RWPE2 (cell line): ENCODE measurements at regions not wholly inside any gene's neighbourhood (a gene's known extent, or its start where the extent isn't known, plus 50 kb on each side); places are given as distances from the start of the nearest gene placed in this dataset.
A peak's percentile ranks its signal among the peaks of the same experiment; 100 is the strongest.

ENCODE experiments used
- ATAC-seq: fragments of 200-7000 bp; cut with Tn5 transposase; 3 replicates; pipeline ENCODE4 v1.9.1; 2021; ENCODE audit warnings: low read depth
- DNase-seq: peaks from one replicate; pipeline ENCODE4 v3.0.0-alpha.2; 2020; ENCODE audit warnings: low spot score
- H3K27ac ChIP-seq: fragments of 450-650 bp; 2 replicates; pipeline ENCODE4 v1.5.1; 2017; ENCODE audit warnings: mild to moderate bottlenecking; ENCODE audit not compliant: poor library complexity, severe bottlenecking
- H3K27me3 ChIP-seq: fragments of 250-450 bp; sonication (Bioruptor Pico); 2 replicates; pipeline ENCODE4 v1.5.1; 2021; ENCODE audit warnings: mild to moderate bottlenecking, moderate library complexity; ENCODE audit not compliant: insufficient read depth, poor library complexity, severe bottlenecking
- H3K36me3 ChIP-seq: fragments of 250-450 bp; sonication (Bioruptor Pico); 2 replicates; pipeline ENCODE4 v1.5.1; 2020; ENCODE audit warnings: low read depth, mild to moderate bottlenecking, moderate library complexity
- H3K4me1 ChIP-seq: fragments of 250-450 bp; sonication (Bioruptor Pico); 2 replicates; pipeline ENCODE4 v1.5.1; 2021; ENCODE audit warnings: mild to moderate bottlenecking, moderate library complexity; ENCODE audit not compliant: insufficient read depth, poor library complexity, severe bottlenecking
- H3K4me3 ChIP-seq: fragments of 250-450 bp; sonication (Bioruptor Pico); 2 replicates; pipeline ENCODE4 v1.5.1; 2021; ENCODE audit warnings: mild to moderate bottlenecking, moderate library complexity; ENCODE audit not compliant: severe bottlenecking
- H3K9me3 ChIP-seq: fragments of 250-450 bp; sonication (Bioruptor Pico); 2 replicates; pipeline ENCODE4 v1.5.1; 2021; ENCODE audit warnings: mild to moderate bottlenecking, moderate library complexity; ENCODE audit not compliant: severe bottlenecking
- CTCF ChIP-seq: fragments of 450-650 bp; IDR thresholded peaks from one replicate; pipeline ENCODE4 v1.5.1; 2017; ENCODE audit warnings: mild to moderate bottlenecking, moderate library complexity; ENCODE audit not compliant: poor library complexity, severe bottlenecking

DNA sequence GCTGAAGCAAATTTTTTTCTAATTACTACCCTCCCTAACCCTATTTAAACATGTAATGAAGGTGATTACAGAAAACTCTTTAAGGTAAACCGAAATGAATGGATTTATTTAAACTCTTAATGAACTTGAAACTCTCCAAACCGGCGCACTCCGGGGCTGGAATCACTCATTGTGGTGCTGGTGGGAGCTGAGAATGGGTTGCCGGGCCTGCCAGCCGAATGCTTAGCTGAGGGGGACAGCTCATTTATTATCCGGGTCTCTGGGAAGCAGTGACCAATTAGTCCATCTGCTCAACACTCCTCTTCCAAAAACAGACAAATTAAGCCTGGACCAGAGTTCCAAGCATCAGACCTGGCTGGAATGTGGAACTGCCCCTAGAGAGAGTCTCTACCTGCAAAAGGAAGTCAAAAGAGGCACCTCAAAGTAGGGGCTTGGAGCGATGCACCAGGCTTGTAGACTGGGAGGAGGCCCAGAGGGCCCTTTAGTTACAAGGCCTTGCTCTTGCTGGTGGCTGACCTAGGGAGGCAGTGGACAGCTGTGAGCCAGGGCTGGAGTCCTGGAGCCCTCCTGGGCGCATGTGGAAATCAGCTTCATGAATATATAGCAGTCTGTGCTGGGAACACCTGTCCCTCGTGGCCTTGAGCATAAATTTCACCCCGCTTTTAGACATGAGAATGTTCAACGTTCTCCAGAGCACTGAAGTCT, 320.7 kb downstream of the AJAP1 start:
- H3K4me3 ChIP-seq: no peak overlapping the region
- TF ChIP-seq CTCF: no peak
- no peaks in the 10 kb centered on the region for H3K9me3 ChIP-seq
- H3K27ac ChIP-seq: no peak overlapping the region
- no peaks in the 10 kb centered on the region for H3K36me3 ChIP-seq
- H3K27me3 ChIP-seq: no peaks in the 10 kb centered on the region
- ATAC-seq (no peak), DNase-seq (no peak)
- no peaks in the 10 kb centered on the region for H3K4me1 ChIP-seq

- no peak for ATAC-seq
- DNase-seq: no peak
Observed at GRCh38 chr1:4973341-4973740, 318.9 kb downstream of the AJAP1 start.

DNA sequence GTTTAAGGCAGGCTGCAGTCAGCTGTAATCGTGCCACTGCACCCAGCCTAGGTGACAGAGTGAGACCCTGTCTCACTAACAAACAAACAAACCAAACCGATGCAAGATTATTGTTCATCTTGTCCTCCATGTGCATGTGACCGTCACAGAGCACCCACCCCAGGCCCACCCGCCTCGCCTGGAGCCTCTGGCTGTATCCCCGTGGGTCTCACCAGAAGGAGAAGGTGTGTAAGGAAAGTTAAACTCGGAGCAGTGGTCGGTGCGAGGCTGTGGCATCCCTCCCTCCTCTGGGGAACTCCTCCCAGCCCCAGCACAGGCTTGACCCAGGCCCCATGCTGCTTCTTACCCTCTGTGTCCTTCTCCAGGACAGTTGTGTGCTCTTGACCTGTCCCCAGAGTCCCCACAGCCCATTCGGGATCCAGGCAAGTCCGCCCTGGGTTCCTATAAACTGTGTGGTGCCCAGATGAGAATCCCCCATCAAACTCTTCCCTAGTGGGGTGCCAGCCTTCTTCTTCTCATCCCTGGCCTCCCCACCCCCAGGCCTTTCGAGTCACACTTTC, 318.4 kb downstream of the AJAP1 start:
- Histone ChIP-seq H3K27ac (no peak overlapping the region), H3K36me3 (no peaks in the 10 kb centered on the region), H3K9me3 (no peaks in the 10 kb centered on the region), H3K4me1 (no peaks in the 10 kb centered on the region), H3K4me3 (no peak overlapping the region), H3K27me3 (no peaks in the 10 kb centered on the region)
- DNase-seq (no peak), ATAC-seq (no peak)
- TF ChIP-seq CTCF: no peak

More at GRCh38 chr1:4973341-4973740, 318.9 kb downstream of the AJAP1 start:
- H3K27me3 ChIP-seq: no peaks in the 10 kb centered on the region
- H3K9me3 ChIP-seq: no peaks in the 10 kb centered on the region
- H3K36me3 ChIP-seq: no peaks in the 10 kb centered on the region
- no peaks in the 10 kb centered on the region for H3K4me1 ChIP-seq
- no peak overlapping the region for H3K4me3 ChIP-seq
- H3K27ac ChIP-seq: no peak overlapping the region
- no peak for TF ChIP-seq CTCF

DNA sequence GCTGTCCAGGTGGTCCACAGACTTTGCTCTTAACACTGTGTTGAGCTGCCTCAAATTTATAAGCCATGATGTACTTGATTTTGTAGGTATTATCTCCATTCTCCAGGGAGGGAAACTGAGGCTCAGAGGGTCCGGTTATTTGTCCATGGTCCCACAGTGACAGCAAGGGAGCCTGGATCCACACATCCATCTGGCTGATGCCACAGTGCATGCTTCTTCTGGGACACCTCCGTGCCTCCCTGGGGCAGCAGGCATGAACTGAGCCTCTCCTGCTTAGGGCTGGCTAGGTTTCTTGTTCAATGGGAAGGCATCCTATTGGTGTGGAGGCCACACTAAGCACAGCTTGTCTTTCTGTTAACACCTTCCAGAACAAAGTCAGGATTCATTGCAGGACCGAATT, 317.3 kb downstream of the AJAP1 start:
- ATAC-seq: no peak
- Histone ChIP-seq H3K36me3 (no peaks in the 10 kb centered on the region), H3K27ac (no peak overlapping the region), H3K9me3 (no peaks in the 10 kb centered on the region), H3K4me3 (no peak overlapping the region), H3K27me3 (no peaks in the 10 kb centered on the region), H3K4me1 (no peaks in the 10 kb centered on the region)
- no peak for DNase-seq
- no peak for TF ChIP-seq CTCF

DNA sequence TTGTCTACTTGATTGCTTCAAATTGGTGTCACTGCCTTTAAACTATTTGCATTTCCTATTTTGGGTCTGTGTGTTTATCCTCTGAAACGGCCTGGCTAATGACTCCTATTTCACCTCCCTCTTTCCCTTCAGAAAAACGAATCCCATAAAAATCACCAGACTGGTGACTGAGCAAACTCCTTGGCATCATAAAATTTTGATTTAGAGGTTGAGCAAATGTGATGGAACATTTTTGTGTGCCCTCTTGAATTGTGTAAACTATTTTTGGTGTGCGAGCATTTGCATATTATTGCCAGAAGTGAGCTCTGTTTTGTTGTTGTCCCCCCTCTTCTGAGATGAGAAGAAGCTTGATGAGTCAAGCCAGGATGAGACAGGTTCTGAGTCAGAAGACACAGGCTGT, 316.1 kb downstream of the AJAP1 start:
- H3K27ac ChIP-seq: no peak overlapping the region
- H3K4me3 ChIP-seq: no peak overlapping the region
- no peaks in the 10 kb centered on the region for H3K27me3 ChIP-seq
- ATAC-seq: 0 out of 3 replicates have a peak, but pooled peaks have one; percentile 48
- no peaks in the 10 kb centered on the region for H3K4me1 ChIP-seq
- no peak for TF ChIP-seq CTCF
- DNase-seq: no peak
- no peaks in the 10 kb centered on the region for H3K9me3 ChIP-seq
- H3K36me3 ChIP-seq: no peaks in the 10 kb centered on the region
